ENCODE measurements at regions not wholly inside any gene's neighbourhood (a gene's known extent, or its start where the extent isn't known, plus 50 kb on each side); places are given as distances from the start of the nearest gene placed in this dataset.
"Not testable (repeated sequence)": the region's sequence is repeated elsewhere in the genome, so short reads cannot be mapped to it uniquely, and the experiment has no call there.

GRCh38 chrX:37509349-37509748 lies 62.1 kb upstream of the LANCL3 start:
- Histone ChIP-seq H3K9me3 (no peaks in the 10 kb centered on the region), H3K27ac (no peak overlapping the region), H3K27me3 (no peaks in the 10 kb centered on the region), H3K36me3 (no peaks in the 10 kb centered on the region), H3K4me3 (no peak overlapping the region), H3K4me1 (no peaks in the 10 kb centered on the region)
- TF ChIP-seq, protein P1, sequence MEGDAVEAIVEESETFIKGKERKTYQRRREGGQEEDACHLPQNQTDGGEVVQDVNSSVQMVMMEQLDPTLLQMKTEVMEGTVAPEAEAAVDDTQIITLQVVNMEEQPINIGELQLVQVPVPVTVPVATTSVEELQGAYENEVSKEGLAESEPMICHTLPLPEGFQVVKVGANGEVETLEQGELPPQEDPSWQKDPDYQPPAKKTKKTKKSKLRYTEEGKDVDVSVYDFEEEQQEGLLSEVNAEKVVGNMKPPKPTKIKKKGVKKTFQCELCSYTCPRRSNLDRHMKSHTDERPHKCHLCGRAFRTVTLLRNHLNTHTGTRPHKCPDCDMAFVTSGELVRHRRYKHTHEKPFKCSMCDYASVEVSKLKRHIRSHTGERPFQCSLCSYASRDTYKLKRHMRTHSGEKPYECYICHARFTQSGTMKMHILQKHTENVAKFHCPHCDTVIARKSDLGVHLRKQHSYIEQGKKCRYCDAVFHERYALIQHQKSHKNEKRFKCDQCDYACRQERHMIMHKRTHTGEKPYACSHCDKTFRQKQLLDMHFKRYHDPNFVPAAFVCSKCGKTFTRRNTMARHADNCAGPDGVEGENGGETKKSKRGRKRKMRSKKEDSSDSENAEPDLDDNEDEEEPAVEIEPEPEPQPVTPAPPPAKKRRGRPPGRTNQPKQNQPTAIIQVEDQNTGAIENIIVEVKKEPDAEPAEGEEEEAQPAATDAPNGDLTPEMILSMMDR (IDR thresholded peaks at IDR 0.05) = peak in 1 of 2 donors; percentile 15
- peak; percentile 56 for ATAC-seq
- intact Hi-C loops (cut with DNase I) = loop anchor here in 1 of 2 donors (10.0 kb wide), 1 partner anchor 315 kb away; no protein-coding TSS in a partner anchor
- DNase-seq = peak in 1 of 4 donors; percentile 5

- ATAC-seq; intact Hi-C loops (cut with DNase I): not testable (repeated sequence)
These were observed 54.9 kb upstream of the LANCL3 start for GRCh38 chrX:37516512-37516911.

GRCh38 chrX:37519261-37519660 lies 52.2 kb upstream of the LANCL3 start:
- intact Hi-C loops (cut with DNase I); ATAC-seq; H3K9me3 ChIP-seq; H3K27me3 ChIP-seq; H3K4me1 ChIP-seq; H3K4me3 ChIP-seq; H3K27ac ChIP-seq; DNase-seq; H3K36me3 ChIP-seq: not testable (repeated sequence)

More at GRCh38 chrX:37516512-37516911, 54.9 kb upstream of the LANCL3 start:
- not testable (repeated sequence) for H3K27me3 ChIP-seq, H3K4me3 ChIP-seq, DNase-seq, H3K4me1 ChIP-seq, H3K27ac ChIP-seq, H3K9me3 ChIP-seq, H3K36me3 ChIP-seq

- H3K4me3 ChIP-seq; H3K4me1 ChIP-seq; H3K27ac ChIP-seq; ATAC-seq; H3K9me3 ChIP-seq; H3K27me3 ChIP-seq; H3K36me3 ChIP-seq; DNase-seq; intact Hi-C loops (cut with DNase I): not testable (repeated sequence)
These were observed 50.5 kb upstream of the LANCL3 start for GRCh38 chrX:37520860-37521450.
